ENCODE measurements at regions not wholly inside any gene's neighbourhood (a gene's known extent, or its start where the extent isn't known, plus 50 kb on each side); places are given as distances from the start of the nearest gene placed in this dataset.

DNA sequence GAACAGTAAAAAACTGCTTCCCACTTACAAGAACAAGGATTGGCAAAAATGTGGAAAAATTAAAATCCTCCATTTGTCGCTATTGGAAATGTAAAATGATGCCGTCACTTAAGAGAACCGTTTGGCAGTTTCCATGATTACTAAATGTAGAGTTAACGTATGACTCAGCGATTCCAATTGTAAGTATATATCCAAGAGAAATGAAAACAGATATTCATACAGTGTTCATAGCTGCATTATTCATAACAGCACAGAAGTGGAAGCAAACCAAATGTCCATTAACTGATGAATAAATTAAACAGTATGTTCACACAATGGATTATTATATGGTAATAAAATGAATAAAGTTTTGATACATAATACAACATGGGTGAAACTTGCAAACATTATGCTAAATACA lies 971.0 kb downstream of the AMY1C start:
- no peak for TF ChIP-seq EZH2phosphoT487 (IDR thresholded peaks at IDR 0.05; ENCODE audit: borderline replicate concordance, low read depth, low read length)
- TF ChIP-seq CTCF (conservative IDR thresholded peaks at IDR 0.05; ENCODE audit: low read length): no peak

Data from OCI-LY7 (cell line).